ENCODE measurements at regions not wholly inside any gene's neighbourhood (a gene's known extent, or its start where the extent isn't known, plus 50 kb on each side); places are given as distances from the start of the nearest gene placed in this dataset.

- TF ChIP-seq FOXK2 (IDR thresholded peaks at IDR 0.05) (no peak), PKNOX1 (IDR thresholded peaks at IDR 0.05) (no peak), ELF4 (IDR thresholded peaks at IDR 0.05) (no peak), BHLHE40 (IDR thresholded peaks at IDR 0.05; ENCODE audit: borderline replicate concordance) (no peak), ARNT (IDR thresholded peaks at IDR 0.05) (no peak), TARDBP (IDR thresholded peaks at IDR 0.05) (no peak), SP1 (IDR thresholded peaks at IDR 0.05) (no peak), LEF1 (IDR thresholded peaks at IDR 0.05; ENCODE audit: borderline replicate concordance) (no peak), ZNF384 (IDR thresholded peaks at IDR 0.05) (no peak), SUZ12 (IDR thresholded peaks at IDR 0.05) (no peak), HDGF (IDR thresholded peaks at IDR 0.05; ENCODE audit: borderline replicate concordance) (no peak), CTBP1 (IDR thresholded peaks at IDR 0.05; ENCODE audit: borderline replicate concordance) (no peak), NFRKB (IDR thresholded peaks at IDR 0.05) (no peak), FOXA1 (IDR thresholded peaks at IDR 0.05) (no peak)
Measured at GRCh38 chr13:55199134-55199533, 1941.6 kb upstream of the PRR20A start.
